GM18499 (cell line): ENCODE measurements at regions not wholly inside any gene's neighbourhood (a gene's known extent, or its start where the extent isn't known, plus 50 kb on each side); places are given as distances from the start of the nearest gene placed in this dataset.
A peak's percentile ranks its signal among the peaks of the same experiment; 100 is the strongest.

Source experiments
- ATAC-seq: cut with Tn5 transposase; IDR thresholded peaks from one replicate; pipeline ENCODE4 v1.9.1; 2021; ENCODE audit warnings: moderate number of reproducible peaks; ENCODE audit not compliant: insufficient read depth, unreplicated experiment

GRCh38 chrX:140848800-140849199, 139.2 kb downstream of the LINC00632 start:
- no peak for ATAC-seq

GRCh38 chrX:140860718-140861117, 141.7 kb upstream of the SPANXB1 start:
- no peak for ATAC-seq

GRCh38 chrX:140866446-140866845, 135.9 kb upstream of the SPANXB1 start:
- ATAC-seq, result no peak

GRCh38 chrX:140912606-140913005, 89.8 kb upstream of the SPANXB1 start:
- ATAC-seq, result no peak

GRCh38 chrX:140913802-140914501, 88.4 kb upstream of the SPANXB1 start:
- ATAC-seq, result no peak

GRCh38 chrX:140916872-140917271, 85.5 kb upstream of the SPANXB1 start:
- ATAC-seq, result no peak

- ATAC-seq, result no peak
Observed at GRCh38 chrX:140917354-140918115, 84.9 kb upstream of the SPANXB1 start.

- ATAC-seq, result peak; percentile 72
Observed at GRCh38 chrX:140918398-140919038, 83.9 kb upstream of the SPANXB1 start.

- no peak for ATAC-seq
Observed at GRCh38 chrX:140920416-140920815, 82.0 kb upstream of the SPANXB1 start.

GRCh38 chrX:140923118-140923517, 79.3 kb upstream of the SPANXB1 start:
- no peak for ATAC-seq

- ATAC-seq, result no peak
Observed at GRCh38 chrX:140928739-140929138, 73.7 kb upstream of the SPANXB1 start.

- ATAC-seq, result no peak
Observed at GRCh38 chrX:140933016-140933415, 69.4 kb upstream of the SPANXB1 start.

GRCh38 chrX:140933874-140934655, 68.3 kb upstream of the SPANXB1 start:
- no peak for ATAC-seq

- ATAC-seq, result no peak
Observed at GRCh38 chrX:140943513-140943912, 58.9 kb upstream of the SPANXB1 start.

- ATAC-seq, result no peak
Observed at GRCh38 chrX:140944710-140945109, 57.7 kb upstream of the SPANXB1 start.

GRCh38 chrX:140948827-140949226, 53.6 kb upstream of the SPANXB1 start:
- no peak for ATAC-seq

GRCh38 chrX:140949233-140949632, 53.2 kb upstream of the SPANXB1 start:
- no peak for ATAC-seq
